H1 (cell line): ENCODE measurements at regions not wholly inside any gene's neighbourhood (a gene's known extent, or its start where the extent isn't known, plus 50 kb on each side); places are given as distances from the start of the nearest gene placed in this dataset.

Experiments used
- CTCF ChIA-PET: fragments of 300-600 bp; sonication (Branson Sonifier 250); formaldehyde crosslinking; loops from one replicate; lab custom pipeline; 2021; ENCODE audit not compliant: partially characterized antibody; lab: Charles Lee
- POLR2A ChIA-PET: fragments of 300-600 bp; sonication (Branson Sonifier 250); formaldehyde crosslinking; loops from one replicate; lab custom pipeline; 2021; ENCODE audit warnings: inconsistent platforms; ENCODE audit not compliant: partially characterized antibody; lab: Charles Lee
- DNase-seq, 2 experiments: peaks; one replicate each; pipeline versions ENCODE4 v3.0.0 to v3.0.0-alpha.2; 2010 to 2022; ENCODE audit warnings: low spot score in 2 of 2, low read depth in 1 of 2, mixed read lengths in 1 of 2
- FAIRE-seq: peaks from 2 replicates; lab custom pipeline; 2011; peaks lifted over from hg19 to GRCh38; lab: Jason Lieb, UNC
- H2AFZ ChIP-seq: 2 replicates; pipeline ENCODE4 v1.8.1; 2012; ENCODE audit warnings: low read length, inconsistent platforms
- H2AK5ac ChIP-seq: 2 replicates; pipeline ENCODE4 v1.6.1; 2013; ENCODE audit warnings: low read depth, low read length
- H2BK120ac ChIP-seq: replicated peaks from 2 replicates; pipeline ENCODE3; 2013; ENCODE audit warnings: low read depth, low read length, inconsistent platforms
- H2BK12ac ChIP-seq: 2 replicates; pipeline ENCODE4 v1.6.1; 2013; ENCODE audit warnings: low read depth, low read length
- H2BK15ac ChIP-seq: 2 replicates; pipeline ENCODE4 v1.6.1; 2013; ENCODE audit warnings: low read length
- H2BK20ac ChIP-seq: 2 replicates; pipeline ENCODE4 v1.6.1; 2013; ENCODE audit warnings: low read length
- H2BK5ac ChIP-seq: 2 replicates; pipeline ENCODE4 v1.6.1; 2013; ENCODE audit warnings: low read depth, low read length
- H3K14ac ChIP-seq: 2 replicates; pipeline ENCODE4 v1.6.1; 2013; ENCODE audit warnings: inconsistent platforms; ENCODE audit not compliant: insufficient read length
- H3K18ac ChIP-seq: 2 replicates; pipeline ENCODE4 v1.6.1; 2013; ENCODE audit warnings: low read length; ENCODE audit errors: extremely low read depth
- H3K23ac ChIP-seq: 2 replicates; pipeline ENCODE4 v1.6.1; 2013; ENCODE audit warnings: inconsistent platforms; ENCODE audit not compliant: insufficient read length
- H3K23me2 ChIP-seq: 2 replicates; pipeline ENCODE4 v1.6.1; 2013; ENCODE audit warnings: low read depth, low read length
- H3K27ac ChIP-seq: 2 replicates; pipeline ENCODE4 v1.6.1; 2011; ENCODE audit warnings: low read depth, low read length, inconsistent platforms
- H3K27me3 ChIP-seq, 4 experiments: replicated peaks in 1 of 4; 1 replicate in 1 of 4; 2 replicates in 3 of 4; pipeline versions ENCODE4 v1.6.1 to v1.8.1; 2011 to 2013; ENCODE audit warnings: low read length in 3 of 4, mild to moderate bottlenecking in 3 of 4, inconsistent platforms in 2 of 4, mixed read lengths in 2 of 4, moderate library complexity in 1 of 4; ENCODE audit not compliant: control insufficient read depth in 3 of 4, insufficient read depth in 3 of 4; ENCODE audit errors: extremely low read depth in 1 of 4
- H3K36me3 ChIP-seq, 4 experiments: 2 replicates each; pipeline versions ENCODE4 v1.6.1 to v1.8.1; 2011 to 2013; ENCODE audit warnings: mild to moderate bottlenecking in 4 of 4, low read length in 3 of 4, moderate library complexity in 2 of 4, control low read depth in 1 of 4, inconsistent platforms in 1 of 4; ENCODE audit not compliant: insufficient read depth in 4 of 4, control insufficient read depth in 2 of 4
- H3K4ac ChIP-seq: replicated peaks from 2 replicates; pipeline ENCODE3; 2013; ENCODE audit warnings: low read length, low read depth, mixed read lengths, inconsistent platforms; ENCODE audit not compliant: insufficient read length
- H3K4me1 ChIP-seq, 4 experiments: replicated peaks in 1 of 4; 1 replicate in 1 of 4; 2 replicates in 3 of 4; pipeline versions ENCODE4 v1.6.1 to v1.8.1; 2011 to 2013; ENCODE audit warnings: low read length in 3 of 4, inconsistent platforms in 2 of 4, mixed read lengths in 1 of 4; ENCODE audit not compliant: insufficient read depth in 4 of 4, control insufficient read depth in 3 of 4
- H3K4me2 ChIP-seq, 2 experiments: 2 replicates each; pipeline versions ENCODE4 v1.6.1 to v1.8.1; 2011 to 2013; ENCODE audit warnings: low read depth in 2 of 2, low read length in 2 of 2, control low read depth in 1 of 2, inconsistent platforms in 1 of 2, mild to moderate bottlenecking in 1 of 2; ENCODE audit not compliant: insufficient read depth in 1 of 2
- H3K4me3 ChIP-seq, 4 experiments: fragments of 200-600, 300-600 bp in 1 of 4; sonication (generic), shearing (Covaris generic), sonication (Bioruptor Twin) in 1 of 4; 2 replicates each; pipeline versions ENCODE4 v1.5.1 to v1.8.1; 2011 to 2016; ENCODE audit warnings: low read length in 4 of 4, low read depth in 3 of 4, control low read depth in 2 of 4, inconsistent platforms in 2 of 4, mild to moderate bottlenecking in 2 of 4, mixed read lengths in 1 of 4, moderate library complexity in 1 of 4; ENCODE audit not compliant: insufficient read depth in 2 of 4; ENCODE audit errors: extremely low read depth in 1 of 4
- H3K56ac ChIP-seq: replicated peaks from 2 replicates; pipeline ENCODE3; 2013; ENCODE audit warnings: low read depth, mild to moderate bottlenecking, mixed read lengths, low read length, inconsistent platforms; ENCODE audit not compliant: insufficient read length
- H3K79me1 ChIP-seq: 2 replicates; pipeline ENCODE4 v1.6.1; 2013; ENCODE audit warnings: low read depth, low read length, control low read depth
- H3K79me2 ChIP-seq, 2 experiments: 2 replicates each; pipeline versions ENCODE4 v1.6.1 to v1.8.1; 2012 to 2013; ENCODE audit warnings: low read length in 2 of 2, mild to moderate bottlenecking in 2 of 2, inconsistent platforms in 1 of 2; ENCODE audit not compliant: insufficient read depth in 2 of 2, control insufficient read depth in 1 of 2
- H3K9ac ChIP-seq, 4 experiments: replicated peaks in 1 of 4; 1 replicate in 1 of 4; 2 replicates in 3 of 4; pipeline versions ENCODE4 v1.6.1 to v1.8.1; 2011 to 2013; ENCODE audit warnings: low read depth in 3 of 4, low read length in 3 of 4, control low read depth in 2 of 4, mild to moderate bottlenecking in 2 of 4, moderate library complexity in 2 of 4, inconsistent platforms in 1 of 4; ENCODE audit errors: extremely low read depth in 1 of 4
- H3K9me3 ChIP-seq, 2 experiments: 2 replicates each; pipeline versions ENCODE4 v1.6.1 to v1.8.1; 2012 to 2013; ENCODE audit warnings: mild to moderate bottlenecking in 2 of 2, moderate library complexity in 2 of 2, control low read depth in 1 of 2, inconsistent platforms in 1 of 2, low read depth in 1 of 2, low read length in 1 of 2, mixed read lengths in 1 of 2; ENCODE audit not compliant: insufficient read depth in 2 of 2
- H4K20me1 ChIP-seq, 2 experiments: replicated peaks in 1 of 2; 2 replicates each; pipeline versions ENCODE3 to v1.8.1; 2011 to 2013; ENCODE audit warnings: inconsistent platforms in 2 of 2, low read length in 2 of 2, mild to moderate bottlenecking in 1 of 2; ENCODE audit not compliant: insufficient read depth in 2 of 2, control insufficient read depth in 1 of 2
- H4K5ac ChIP-seq: 2 replicates; pipeline ENCODE4 v1.6.1; 2013; ENCODE audit warnings: low read length, low read depth, mixed read lengths, inconsistent platforms; ENCODE audit not compliant: insufficient read length
- H4K8ac ChIP-seq: 2 replicates; pipeline ENCODE4 v1.8.0; 2013; ENCODE audit warnings: mild to moderate bottlenecking, moderate library complexity, low read length, inconsistent platforms; ENCODE audit not compliant: insufficient read depth; ENCODE audit errors: extremely low read depth
- H4K91ac ChIP-seq: replicated peaks from 2 replicates; pipeline ENCODE3; 2013; ENCODE audit warnings: low read length, mixed read lengths, inconsistent platforms; ENCODE audit not compliant: insufficient read length
- TAF7 ChIP-seq: optimal IDR thresholded peaks from 2 replicates; pipeline ENCODE3; 2011; ENCODE audit warnings: low read depth, mild to moderate bottlenecking, inconsistent platforms, low read length, moderate library complexity, borderline replicate concordance
- WGBS, 2 experiments: shearing (Covaris generic) in 1 of 2; methylation state at CpG; one replicate each; pipeline versions ENCODE4 v1.1.6 to v1.1.7; 2013 to 2015; ENCODE audit warnings: low lambda C conversion rate in 2 of 2, mixed read lengths in 2 of 2, inconsistent platforms in 1 of 2, low coverage in 1 of 2, missing lambda C conversion rate in 1 of 2; ENCODE audit not compliant: insufficient replicate concordance in 2 of 2, insufficient coverage in 1 of 2, insufficient read length in 1 of 2; ENCODE audit errors: extremely low coverage in 1 of 2, missing lambda C conversion rate in 1 of 2; 5-methylcytosine and 5-hydroxymethylcytosine counted together

DNA sequence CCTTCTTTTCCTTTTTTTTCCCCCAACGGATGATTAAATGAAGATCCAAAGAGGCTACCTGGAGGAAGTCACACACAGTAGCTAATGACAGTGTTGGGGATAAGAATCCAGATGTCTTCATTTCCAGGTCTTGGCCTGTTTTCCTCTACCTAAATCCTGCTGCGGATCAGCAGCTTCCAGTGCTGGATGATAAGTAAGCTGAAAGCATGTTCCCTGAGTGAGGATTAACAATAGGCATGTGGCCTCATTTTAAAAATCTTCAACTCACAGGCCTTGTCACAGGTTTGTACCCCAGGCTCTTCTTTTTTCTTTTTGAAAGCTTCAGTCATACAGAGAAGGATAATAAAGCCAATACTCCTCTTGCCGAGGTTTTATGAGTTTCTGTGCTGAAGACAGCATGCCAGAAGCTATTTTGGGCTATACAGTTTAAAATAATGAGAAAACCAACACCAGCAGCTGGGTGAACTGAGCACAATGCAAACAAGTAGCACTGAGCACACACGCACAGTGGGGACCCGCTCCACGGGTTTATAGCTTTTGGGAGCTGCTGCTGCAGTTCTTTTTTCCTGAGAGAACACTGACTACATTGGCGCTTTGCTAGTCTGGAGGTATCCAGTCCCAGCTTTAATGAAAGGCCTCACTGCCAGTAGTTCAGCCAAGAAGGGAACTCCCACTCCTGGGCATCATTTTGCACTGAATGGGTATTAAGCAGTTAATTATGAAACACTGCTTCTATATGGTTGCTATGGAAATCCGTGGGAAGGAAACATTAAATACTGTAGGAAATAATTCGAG lies 184.2 kb upstream of the CTSO start:
- Histone ChIP-seq H3K23ac (no peak overlapping the region), H2BK12ac (no peak overlapping the region), H2AK5ac (no peak overlapping the region), H3K23me2 (no peaks in the 10 kb centered on the region), H2BK20ac (no peak overlapping the region), H2AFZ (peak overlapping the region; percentile 49; the same call in 1 of the 2 replicates), H3K9me3 (no peaks in the 10 kb centered on the region), H3K9ac (no peak overlapping the region), H3K4me1 (peaks cover 0 to 4% (median 0%) of the 10 kb centered on the region in 4 experiments; a peak in 2 of 7 replicates), H4K8ac (no peak overlapping the region), H2BK15ac (no peak overlapping the region), H3K36me3 (no peaks in the 10 kb centered on the region), H3K79me1 (no peaks in the 10 kb centered on the region), H2BK5ac (no peak overlapping the region), H4K20me1 (no peaks in the 10 kb centered on the region), H3K56ac (no peak overlapping the region), H3K14ac (no peak overlapping the region), H3K18ac (no peak overlapping the region), H4K91ac (no peak overlapping the region), H3K79me2 (no peaks in the 10 kb centered on the region), H3K4me2 (no peak overlapping the region), H2BK120ac (no peak overlapping the region), H3K27me3 (no peaks in the 10 kb centered on the region), H3K4ac (no peak overlapping the region), H3K4me3 (no peak overlapping the region), H3K27ac (no peak overlapping the region), H4K5ac (no peak overlapping the region)
- 83% methylated on average over 9 of the region's 9 CpGs; no CpG with 5 or more reads in 1 of the 2 experiments for WGBS, 2 experiments
- no peak for FAIRE-seq
- POLR2A ChIA-PET, result no interaction called here
- CTCF ChIA-PET, result interaction anchor here (0.8 to 2.2 kb wide), 5 partner anchors 16 to 1108 kb away, joined by 3 to 5 read pairs (median 3); no protein-coding TSS in a partner anchor
- DNase-seq, result peak in 1 of 2 experiments; percentile 43
- TF ChIP-seq TAF7, result no peak
